GM20000 (cell line): ENCODE measurements at regions not wholly inside any gene's neighbourhood (a gene's known extent, or its start where the extent isn't known, plus 50 kb on each side); places are given as distances from the start of the nearest gene placed in this dataset.
"Not testable (repeated sequence)": the region's sequence is repeated elsewhere in the genome, so short reads cannot be mapped to it uniquely, and the experiment has no call there.

Source experiments
- DNase-seq: peaks from one replicate; pipeline ENCODE4 v3.0.0; 2012; ENCODE audit warnings: low spot score
- TF ChIP-seq, protein P1 (sequence below): IDR thresholded peaks from 2 replicates; pipeline ENCODE4 v1.5.1; 2012; ENCODE audit warnings: mild to moderate bottlenecking, control low read depth; ENCODE audit errors: extremely low read depth, missing control alignments

DNA sequence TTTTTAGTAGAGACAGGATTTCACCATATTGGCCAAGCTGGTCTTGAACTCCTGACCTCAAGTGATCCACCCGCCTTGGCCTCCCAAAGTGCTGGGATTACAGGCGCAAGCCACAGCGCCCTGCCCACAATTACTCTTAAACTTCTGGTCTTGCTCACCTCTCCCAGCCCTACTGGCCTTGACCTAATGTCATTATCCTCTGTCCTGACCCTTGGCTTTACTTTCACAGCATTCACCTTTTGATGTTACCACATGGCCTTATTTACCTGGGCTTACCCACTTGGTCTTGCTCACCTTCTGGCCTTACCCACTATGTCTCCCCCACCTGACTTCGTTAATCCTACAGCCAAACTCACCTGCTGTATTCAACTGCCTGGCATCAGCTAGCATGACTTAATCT lies 105.9 kb downstream of the IL12A start:
- DNase-seq, result no peak
- TF ChIP-seq, protein P1, sequence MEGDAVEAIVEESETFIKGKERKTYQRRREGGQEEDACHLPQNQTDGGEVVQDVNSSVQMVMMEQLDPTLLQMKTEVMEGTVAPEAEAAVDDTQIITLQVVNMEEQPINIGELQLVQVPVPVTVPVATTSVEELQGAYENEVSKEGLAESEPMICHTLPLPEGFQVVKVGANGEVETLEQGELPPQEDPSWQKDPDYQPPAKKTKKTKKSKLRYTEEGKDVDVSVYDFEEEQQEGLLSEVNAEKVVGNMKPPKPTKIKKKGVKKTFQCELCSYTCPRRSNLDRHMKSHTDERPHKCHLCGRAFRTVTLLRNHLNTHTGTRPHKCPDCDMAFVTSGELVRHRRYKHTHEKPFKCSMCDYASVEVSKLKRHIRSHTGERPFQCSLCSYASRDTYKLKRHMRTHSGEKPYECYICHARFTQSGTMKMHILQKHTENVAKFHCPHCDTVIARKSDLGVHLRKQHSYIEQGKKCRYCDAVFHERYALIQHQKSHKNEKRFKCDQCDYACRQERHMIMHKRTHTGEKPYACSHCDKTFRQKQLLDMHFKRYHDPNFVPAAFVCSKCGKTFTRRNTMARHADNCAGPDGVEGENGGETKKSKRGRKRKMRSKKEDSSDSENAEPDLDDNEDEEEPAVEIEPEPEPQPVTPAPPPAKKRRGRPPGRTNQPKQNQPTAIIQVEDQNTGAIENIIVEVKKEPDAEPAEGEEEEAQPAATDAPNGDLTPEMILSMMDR, result no peak

DNA sequence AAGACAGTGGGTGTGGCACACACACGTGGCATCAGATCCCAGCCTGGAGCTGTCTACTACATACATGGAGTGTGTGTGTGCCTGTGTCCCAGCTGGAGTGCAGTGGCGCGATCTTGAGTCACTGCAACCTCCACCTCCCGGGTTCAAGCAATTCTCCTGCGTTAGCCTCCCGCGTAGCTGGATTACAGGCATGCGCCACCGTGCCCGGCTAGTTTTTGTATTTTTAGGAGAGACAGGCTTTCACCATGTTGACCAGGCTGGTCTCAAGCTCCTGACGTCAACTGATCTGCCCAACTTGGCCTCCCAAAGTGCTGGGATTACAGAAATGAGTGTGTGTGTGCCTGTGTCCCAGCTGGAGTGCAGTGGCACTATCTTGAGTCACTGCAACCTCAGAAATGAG lies 108.8 kb downstream of the IL12A start:
- TF ChIP-seq, protein P1, result no peak
- no peak for DNase-seq

DNA sequence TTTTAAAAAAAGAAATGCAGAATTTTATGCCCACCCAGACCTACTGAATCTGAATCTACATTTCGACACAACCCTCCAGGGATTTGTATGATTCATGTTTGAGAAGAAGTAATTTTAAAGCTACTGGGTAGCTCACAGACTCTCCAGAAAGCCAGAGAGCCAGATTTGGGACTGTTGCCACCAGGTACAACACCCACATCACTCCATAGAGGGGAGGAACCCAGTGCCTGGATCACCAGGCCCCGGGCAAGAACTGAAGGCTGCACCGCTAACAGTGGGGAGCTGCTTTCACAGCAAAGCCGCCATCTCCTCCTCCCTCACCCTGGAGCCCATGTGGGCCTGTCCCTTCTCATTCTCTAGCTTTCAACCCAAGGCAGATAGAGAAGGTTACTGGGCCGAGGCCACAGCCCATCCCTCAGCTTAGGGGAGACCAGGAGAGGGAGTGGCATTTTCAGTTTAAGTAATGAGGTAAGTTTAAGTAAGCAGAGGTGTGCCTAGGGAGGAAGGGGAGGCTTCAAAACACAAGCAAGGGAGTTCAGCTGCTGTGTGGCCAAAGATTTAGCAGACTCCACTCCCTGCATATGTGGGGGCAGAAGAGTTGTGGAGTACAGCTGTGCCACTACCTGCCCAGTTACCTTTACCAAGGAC lies 109.8 kb downstream of the IL12A start:
- no peak for DNase-seq
- TF ChIP-seq, protein P1, result no peak

DNA sequence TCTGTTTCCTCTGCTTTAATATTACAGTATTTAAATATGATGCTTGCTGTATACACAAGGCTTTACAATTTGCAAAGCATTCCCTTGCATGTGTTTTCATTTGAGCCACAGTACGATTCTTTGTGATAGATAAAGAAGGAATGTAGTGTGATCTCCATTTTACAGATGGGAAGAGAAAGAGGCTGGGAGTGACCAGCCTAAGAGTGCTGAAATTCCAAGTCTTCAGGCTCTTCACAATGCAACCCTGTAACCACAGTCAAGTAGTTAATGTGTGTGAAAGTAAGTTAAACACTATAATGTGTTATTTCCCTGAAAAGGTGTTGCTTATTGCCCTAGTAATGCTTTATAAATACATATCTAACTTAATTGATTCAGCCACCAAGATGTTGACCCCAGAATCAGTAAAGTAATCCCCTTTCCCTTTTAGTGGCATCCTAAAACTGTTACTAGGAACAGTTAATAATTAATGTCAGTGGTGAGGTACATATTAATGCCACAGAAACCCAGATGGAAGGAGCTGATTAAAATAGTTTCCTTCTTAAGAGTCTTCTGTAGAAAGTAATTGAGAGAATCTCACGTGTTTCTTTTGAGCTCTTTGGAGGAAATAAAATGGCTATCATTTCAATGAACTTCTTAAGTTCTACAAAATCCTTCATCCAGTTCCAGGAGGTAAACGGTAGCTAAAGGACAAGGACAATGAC lies 110.4 kb downstream of the IL12A start:
- no peak for DNase-seq
- TF ChIP-seq, protein P1, result no peak

DNA sequence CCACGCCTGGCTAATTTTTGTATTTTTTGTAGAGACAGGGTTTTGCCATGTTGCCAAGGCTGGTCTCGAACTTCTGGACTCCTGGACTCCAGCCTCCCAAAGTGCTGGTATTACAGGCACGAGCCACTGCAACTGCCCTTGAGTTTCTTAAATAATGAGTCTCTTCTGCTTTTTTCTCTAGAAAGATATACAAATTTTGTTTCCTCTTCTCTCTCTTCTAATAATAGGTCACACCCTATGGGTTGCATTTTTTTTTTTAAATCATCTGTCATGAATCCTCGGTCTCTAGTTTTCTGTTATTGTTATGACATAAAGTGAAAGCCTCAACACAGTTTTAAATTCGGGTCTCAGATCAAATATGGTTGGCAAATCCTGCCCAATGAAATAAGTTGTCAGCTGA lies 111.2 kb downstream of the IL12A start:
- DNase-seq, result peak; percentile 66
- TF ChIP-seq, protein P1, result no peak

DNA sequence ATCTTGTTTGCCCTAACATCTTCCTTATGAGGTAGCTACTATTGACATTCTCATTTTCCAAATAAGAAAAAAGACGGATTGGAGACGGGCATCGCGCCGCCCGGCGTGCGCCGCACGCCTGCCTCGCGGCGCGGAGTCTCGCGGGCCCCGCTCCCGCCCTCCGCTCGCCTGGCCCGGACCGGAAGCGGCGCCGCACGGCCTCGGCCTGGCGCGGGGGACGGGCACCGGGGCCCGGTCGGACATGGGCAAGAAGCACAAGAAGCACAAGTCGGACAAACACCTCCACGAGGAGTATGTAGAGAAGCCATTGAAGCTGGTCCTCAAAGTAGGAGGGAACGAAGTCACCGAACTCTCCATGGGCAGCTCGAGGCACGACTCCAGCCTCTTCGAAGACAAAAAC lies 112.0 kb downstream of the IL12A start:
- TF ChIP-seq, protein P1, result no peak
- no peak for DNase-seq

DNA sequence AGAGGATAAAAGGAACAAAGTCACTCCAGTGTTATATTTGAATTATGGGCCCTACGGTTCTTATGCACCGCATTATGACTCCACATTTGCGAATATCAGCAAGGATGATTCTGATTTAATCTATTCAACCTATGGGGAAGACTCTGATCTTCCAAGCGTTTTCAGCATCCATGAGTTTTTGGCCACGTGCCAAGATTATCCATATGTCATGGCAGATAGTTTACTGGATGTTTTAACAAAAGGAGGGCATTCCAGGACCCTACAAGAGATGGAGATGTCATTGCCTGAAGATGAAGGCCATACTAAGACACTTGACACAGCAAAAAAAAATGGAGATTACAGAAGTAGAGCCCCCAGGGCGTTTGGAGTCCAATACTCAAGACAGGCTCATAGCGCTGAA lies 113.4 kb downstream of the IL12A start:
- DNase-seq, result not testable (repeated sequence)

DNA sequence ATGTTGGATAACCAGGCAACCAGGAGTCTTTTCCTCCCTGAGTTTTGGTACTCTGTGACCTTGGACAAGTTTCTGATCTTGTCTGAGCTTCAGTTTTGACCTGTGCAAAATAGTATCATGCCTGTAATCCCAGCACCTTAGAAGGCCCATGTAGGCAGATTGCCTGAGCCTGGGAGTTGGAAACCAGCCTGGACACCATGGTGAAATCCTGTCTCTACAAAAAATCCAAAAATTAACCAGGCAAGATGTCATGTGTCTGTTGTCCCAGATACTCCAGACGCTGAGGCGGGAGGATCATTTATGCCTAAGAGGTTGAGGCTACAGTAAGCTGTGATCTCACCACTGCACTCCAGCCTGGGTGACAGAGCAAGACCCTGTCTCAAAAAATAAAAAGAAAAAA lies 114.8 kb downstream of the IL12A start:
- no peak for DNase-seq
- TF ChIP-seq, protein P1, result no peak
